Memory B cell (primary cell): ENCODE measurements at regions not wholly inside any gene's neighbourhood (a gene's known extent, or its start where the extent isn't known, plus 50 kb on each side); places are given as distances from the start of the nearest gene placed in this dataset.

ENCODE experiments used
- ATAC-seq: fragments of 150-1000 bp; cut with Tn5 transposase; 2 replicates; pipeline ENCODE4 v1.10.0; 2021; ENCODE audit warnings: low read depth, mild to moderate bottlenecking, moderate library complexity
- DNase-seq, 2 donors: peaks; one replicate each; pipeline ENCODE4 v3.0.0; 2022; ENCODE audit warnings: low spot score in 2 of 2
- H3K27ac Mint-ChIP-seq: one replicate; pipeline ENCODE4 v1.8.0; 2022; ENCODE audit warnings: mild to moderate bottlenecking, moderate library complexity, mixed read lengths
- H3K27me3 Mint-ChIP-seq: one replicate; pipeline ENCODE4 v1.8.0; 2022; ENCODE audit warnings: mixed read lengths
- H3K36me3 Mint-ChIP-seq: one replicate; pipeline ENCODE4 v1.8.0; 2022; ENCODE audit warnings: mild to moderate bottlenecking, mixed read lengths
- H3K4me1 Mint-ChIP-seq: one replicate; pipeline ENCODE4 v1.8.0; 2022; ENCODE audit warnings: mixed read lengths
- H3K4me3 Mint-ChIP-seq: one replicate; pipeline ENCODE4 v1.8.0; 2022; ENCODE audit warnings: mild to moderate bottlenecking, moderate library complexity, mixed read lengths
- H3K9me3 Mint-ChIP-seq: one replicate; pipeline ENCODE4 v1.8.0; 2022; ENCODE audit warnings: mixed read lengths

DNA sequence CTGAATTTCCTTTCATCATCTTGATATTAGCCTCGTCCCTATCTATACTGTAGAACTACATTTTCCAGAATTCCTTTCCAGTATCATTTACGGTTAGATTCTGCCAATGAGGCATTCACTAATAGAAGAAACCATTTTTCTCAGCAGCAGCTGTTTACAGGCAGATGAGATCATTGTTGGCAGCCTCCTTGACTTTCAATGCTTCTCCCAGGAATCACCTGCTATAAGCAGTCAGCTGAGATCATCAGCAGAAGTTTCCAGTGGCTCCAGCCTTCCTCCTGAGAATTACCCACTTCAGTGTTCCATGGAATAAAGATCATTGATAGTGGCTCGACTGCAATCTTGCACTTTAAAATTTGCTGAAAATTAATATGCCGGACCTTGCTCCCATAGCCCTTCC, 157.3 kb upstream of the TET2 start:
- H3K27ac Mint-ChIP-seq: no peak overlapping the region
- H3K4me1 Mint-ChIP-seq: no peaks in the 10 kb centered on the region
- peaks cover 3% of the 10 kb centered on the region for H3K9me3 Mint-ChIP-seq
- DNase-seq (no peak), ATAC-seq (no peak)
- H3K27me3 Mint-ChIP-seq: no peaks in the 10 kb centered on the region
- no peak overlapping the region for H3K4me3 Mint-ChIP-seq
- no peaks in the 10 kb centered on the region for H3K36me3 Mint-ChIP-seq

DNA sequence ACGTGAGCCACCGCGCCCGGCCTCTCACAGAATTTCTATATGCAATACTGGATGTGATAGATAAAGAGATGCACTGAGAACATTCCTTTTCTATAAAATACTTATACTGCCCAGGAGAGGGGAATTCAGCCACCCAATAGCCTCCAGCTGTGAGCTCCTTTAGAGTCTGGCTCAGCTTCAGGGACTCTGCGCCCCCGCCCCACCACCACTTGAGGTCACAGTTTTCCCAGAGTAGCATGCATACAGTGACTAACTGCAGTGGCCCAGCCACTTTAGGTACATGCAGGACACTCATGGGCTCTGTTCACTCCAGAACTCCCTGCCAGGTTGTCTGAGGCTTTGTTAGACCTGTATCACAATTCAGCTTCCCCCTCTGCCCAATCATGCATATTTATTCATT, 144.4 kb upstream of the TET2 start:
- ATAC-seq (no peak), DNase-seq (no peak)
- Mint-ChIP-seq H3K27me3 (peaks cover 1% of the 10 kb centered on the region), H3K4me3 (no peak overlapping the region), H3K36me3 (no peaks in the 10 kb centered on the region), H3K27ac (no peak overlapping the region), H3K4me1 (no peaks in the 10 kb centered on the region), H3K9me3 (no peaks in the 10 kb centered on the region)

DNA sequence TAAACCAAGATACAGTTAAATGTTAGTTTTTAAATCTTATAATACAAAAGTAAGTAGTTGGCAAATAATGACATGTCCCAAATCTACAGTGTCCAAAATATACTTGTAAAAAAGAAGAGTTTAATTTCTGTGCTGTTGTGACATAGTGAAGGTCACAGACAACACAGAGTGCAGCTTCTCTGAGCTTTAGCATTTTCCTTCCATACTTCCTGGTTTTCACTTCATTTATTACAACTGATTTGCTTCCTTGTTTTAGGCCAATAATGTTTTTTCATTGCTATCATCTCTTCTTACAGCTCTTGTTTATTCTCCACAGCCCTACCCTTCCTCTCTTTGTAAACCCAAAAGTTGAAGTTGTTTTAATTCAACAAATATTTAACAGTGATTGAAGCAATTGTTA, 132.4 kb upstream of the TET2 start:
- Mint-ChIP-seq H3K27ac (no peak overlapping the region), H3K27me3 (peaks cover 5% of the 10 kb centered on the region), H3K4me1 (peaks cover 2% of the 10 kb centered on the region), H3K4me3 (no peak overlapping the region), H3K36me3 (peaks cover 1% of the 10 kb centered on the region), H3K9me3 (peaks cover 1% of the 10 kb centered on the region)
- DNase-seq (no peak), ATAC-seq (no peak)

DNA sequence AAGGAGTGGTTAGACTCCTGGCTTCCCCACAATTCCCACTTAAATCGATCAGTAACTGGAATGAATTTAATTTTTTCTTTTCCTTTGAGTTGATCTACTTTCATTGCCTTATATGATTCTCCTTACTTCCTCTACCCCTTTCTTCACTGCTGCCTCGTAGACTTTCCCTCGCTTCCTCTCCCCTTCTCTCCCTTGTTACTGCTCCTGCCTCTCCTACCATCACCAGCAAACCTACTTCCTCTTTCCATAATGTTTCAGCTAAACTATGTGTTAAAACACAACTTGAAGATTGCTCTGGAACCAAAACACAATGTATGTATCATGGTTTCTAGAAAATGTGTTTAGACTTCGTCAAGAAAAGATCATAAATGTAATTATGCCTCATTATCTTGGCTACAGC, 132.0 kb upstream of the TET2 start:
- H3K4me3 Mint-ChIP-seq: no peak overlapping the region
- H3K4me1 Mint-ChIP-seq: peaks cover 2% of the 10 kb centered on the region
- peaks cover 1% of the 10 kb centered on the region for H3K9me3 Mint-ChIP-seq
- H3K36me3 Mint-ChIP-seq: peaks cover 1% of the 10 kb centered on the region
- no peak for ATAC-seq
- H3K27ac Mint-ChIP-seq: no peak overlapping the region
- DNase-seq: no peak
- peaks cover 5% of the 10 kb centered on the region for H3K27me3 Mint-ChIP-seq

DNA sequence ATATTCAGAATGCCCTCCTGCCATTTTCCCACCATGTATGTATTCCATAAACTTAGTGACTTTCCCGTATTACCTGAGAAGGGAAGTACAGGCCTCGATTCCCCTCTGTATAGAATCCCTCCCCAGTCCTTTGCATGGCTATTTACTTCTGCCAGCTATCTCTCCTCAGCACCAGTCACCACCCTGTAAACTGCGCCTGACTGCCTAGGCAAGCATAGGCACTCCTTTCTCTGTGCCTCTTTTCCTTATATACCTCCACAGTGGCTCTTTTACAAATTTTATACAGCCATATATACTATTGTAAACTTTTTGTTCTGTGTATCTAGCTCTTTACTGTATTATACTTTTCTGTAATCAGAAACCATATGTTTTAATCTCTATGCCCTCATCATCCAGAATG, 130.9 kb upstream of the TET2 start:
- Mint-ChIP-seq H3K27ac (no peak overlapping the region), H3K9me3 (no peaks in the 10 kb centered on the region), H3K27me3 (peaks cover 5% of the 10 kb centered on the region), H3K36me3 (no peaks in the 10 kb centered on the region), H3K4me1 (peaks cover 2% of the 10 kb centered on the region), H3K4me3 (no peak overlapping the region)
- ATAC-seq (no peak), DNase-seq (no peak)

DNA sequence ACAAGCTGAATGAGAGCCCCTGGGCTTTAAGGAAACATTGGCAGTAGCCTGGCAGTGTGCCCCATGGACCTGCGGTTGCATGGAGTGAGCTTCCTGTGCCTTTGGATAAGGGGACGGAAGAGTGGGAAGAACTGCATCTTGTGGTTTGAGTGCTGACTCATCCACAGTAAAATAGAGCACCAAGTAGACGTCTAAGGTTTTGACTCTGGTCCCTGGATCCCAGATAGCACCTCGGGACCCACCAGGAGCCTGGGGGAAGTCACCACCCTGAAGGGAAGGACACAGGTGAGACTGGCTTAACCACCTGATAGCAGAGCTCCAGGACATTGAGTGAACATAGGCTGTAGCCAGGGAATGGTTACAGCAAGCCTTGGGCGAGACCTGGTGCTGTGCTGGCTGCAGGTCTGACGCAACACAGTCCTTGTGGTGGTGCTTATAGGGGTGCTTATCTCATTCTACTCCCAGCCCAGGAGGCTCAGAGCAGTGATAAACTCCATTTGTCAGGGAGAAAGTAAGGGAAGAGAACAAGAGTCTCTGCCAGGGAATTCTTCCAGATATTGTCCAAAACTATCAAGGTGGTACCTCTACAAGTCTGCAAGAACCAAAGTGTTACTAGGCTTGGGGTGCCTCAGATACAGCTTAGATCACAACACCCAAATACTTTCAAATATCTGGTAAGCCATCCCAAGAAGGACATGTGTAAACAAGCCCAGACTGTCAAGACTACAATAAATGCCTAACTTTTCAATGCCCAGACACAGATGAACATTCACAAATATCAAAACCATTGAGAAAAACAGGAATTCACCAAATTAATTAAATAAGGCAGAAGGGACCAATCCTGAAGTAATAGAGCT, 123.6 kb upstream of the TET2 start:
- Mint-ChIP-seq H3K9me3 (peaks cover 8% of the 10 kb centered on the region), H3K27me3 (peaks cover 4% of the 10 kb centered on the region), H3K4me1 (no peaks in the 10 kb centered on the region), H3K36me3 (peaks cover 3% of the 10 kb centered on the region), H3K4me3 (no peak overlapping the region), H3K27ac (no peak overlapping the region)
- DNase-seq (no peak), ATAC-seq (no peak)

DNA sequence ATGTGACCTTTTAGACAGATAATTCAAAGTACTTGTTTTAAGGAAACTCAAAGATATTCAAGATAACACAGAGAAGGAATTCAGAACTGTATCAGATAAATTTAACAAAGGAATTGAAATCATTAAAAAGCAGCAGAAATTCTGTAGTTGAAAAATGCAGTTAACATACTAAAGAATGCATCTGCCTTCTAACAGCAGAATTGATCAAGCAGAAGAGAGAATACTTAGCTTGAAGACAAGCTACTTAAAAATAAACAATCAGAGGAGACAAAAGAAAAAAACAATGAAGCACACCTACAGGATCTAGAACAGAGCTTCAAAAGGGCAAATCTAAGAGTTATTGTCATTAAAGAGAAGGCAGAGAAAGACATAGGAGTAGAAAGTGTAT, 123.0 kb upstream of the TET2 start:
- Mint-ChIP-seq H3K27ac (no peak overlapping the region), H3K9me3 (peaks cover 8% of the 10 kb centered on the region), H3K4me1 (no peaks in the 10 kb centered on the region)

DNA sequence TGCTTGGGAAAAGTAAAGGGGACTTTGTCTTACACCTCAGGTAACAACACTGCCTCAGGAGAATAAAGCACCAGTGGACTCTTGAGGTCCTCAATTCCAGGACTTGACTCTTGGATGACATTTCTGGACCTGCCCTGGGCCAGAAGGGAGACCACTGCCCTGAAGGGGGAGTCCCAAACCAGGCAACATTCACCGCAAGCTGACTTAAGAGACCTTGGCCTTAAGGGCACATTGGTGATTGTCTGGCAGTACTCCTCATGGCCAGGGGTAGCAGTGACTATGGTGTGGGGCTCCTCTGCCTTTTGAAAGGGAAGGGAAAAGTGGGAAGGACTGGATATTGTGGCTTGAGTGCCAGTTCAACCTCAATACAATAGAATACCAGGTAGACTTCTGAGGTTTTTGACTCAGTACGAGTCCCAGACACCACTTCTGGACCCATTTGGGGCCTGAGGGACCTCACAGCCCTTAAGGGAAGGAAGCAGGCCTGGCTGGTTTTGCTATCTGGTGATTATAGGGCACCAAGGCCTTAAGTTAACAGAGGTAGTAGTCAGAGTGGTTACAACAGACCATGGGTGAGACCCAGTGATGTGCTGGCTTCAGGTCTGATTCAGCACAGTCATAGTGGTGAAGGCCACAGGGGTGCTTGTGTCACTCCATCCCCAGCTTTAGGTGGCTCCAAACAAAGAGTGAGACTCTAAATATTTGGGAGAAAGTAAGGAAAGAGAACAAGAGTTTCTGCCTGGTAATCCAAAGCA, 121.2 kb upstream of the TET2 start:
- Mint-ChIP-seq H3K4me1 (no peaks in the 10 kb centered on the region), H3K4me3 (no peak overlapping the region), H3K9me3 (peaks cover 11% of the 10 kb centered on the region), H3K36me3 (peaks cover 3% of the 10 kb centered on the region), H3K27ac (no peak overlapping the region), H3K27me3 (peaks cover 4% of the 10 kb centered on the region)
- ATAC-seq: no peak
- no peak for DNase-seq

More for the DNA sequence above, 123.0 kb upstream of the TET2 start:
- H3K4me3 Mint-ChIP-seq: no peak overlapping the region
- H3K36me3 Mint-ChIP-seq: peaks cover 3% of the 10 kb centered on the region
- H3K27me3 Mint-ChIP-seq: peaks cover 4% of the 10 kb centered on the region
- DNase-seq (no peak), ATAC-seq (no peak)

DNA sequence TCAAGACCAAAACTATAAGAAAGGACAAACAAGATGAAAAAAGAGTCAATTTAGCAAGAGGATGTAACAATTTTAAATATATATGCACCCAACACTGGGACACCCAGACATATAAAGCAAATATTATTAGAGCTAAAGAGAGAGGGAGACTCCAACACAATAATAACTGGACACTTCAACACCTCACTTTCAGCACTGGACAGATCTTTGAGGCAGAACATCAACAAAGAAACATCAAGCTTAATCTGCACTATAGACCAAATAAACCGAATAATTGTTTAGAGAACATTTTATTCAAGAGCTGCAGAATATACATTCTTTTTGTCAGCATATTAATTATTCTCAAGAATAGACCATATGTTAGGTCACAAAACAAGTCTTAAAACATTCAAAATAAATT, 109.7 kb upstream of the TET2 start:
- Mint-ChIP-seq H3K9me3 (peaks cover 4% of the 10 kb centered on the region), H3K36me3 (no peaks in the 10 kb centered on the region), H3K4me3 (no peak overlapping the region), H3K27me3 (peaks cover 2% of the 10 kb centered on the region), H3K27ac (no peak overlapping the region), H3K4me1 (no peaks in the 10 kb centered on the region)
- DNase-seq: no peak
- ATAC-seq: no peak

DNA sequence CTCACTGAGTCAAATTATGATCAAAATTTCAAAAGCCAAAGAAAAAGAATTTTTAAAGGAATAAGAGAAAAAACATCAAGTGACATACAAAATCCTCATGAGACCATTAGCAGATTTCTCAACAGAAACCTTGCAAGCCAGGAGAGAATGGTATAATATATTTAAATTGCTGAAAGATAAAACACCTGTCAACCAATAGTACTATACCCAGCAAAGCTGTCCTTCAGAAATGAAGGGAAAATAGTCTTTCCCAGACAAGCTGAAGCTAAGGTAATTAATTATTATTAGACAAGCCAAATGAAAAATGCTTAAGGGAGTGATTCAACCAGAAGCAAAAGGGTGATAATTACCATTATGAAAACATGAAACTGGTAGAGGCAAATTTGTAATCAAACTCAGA, 104.2 kb upstream of the TET2 start:
- DNase-seq: no peak
- Mint-ChIP-seq H3K36me3 (no peaks in the 10 kb centered on the region), H3K4me1 (no peaks in the 10 kb centered on the region), H3K27me3 (no peaks in the 10 kb centered on the region), H3K4me3 (no peak overlapping the region), H3K9me3 (peaks cover 5% of the 10 kb centered on the region), H3K27ac (no peak overlapping the region)
- no peak for ATAC-seq

DNA sequence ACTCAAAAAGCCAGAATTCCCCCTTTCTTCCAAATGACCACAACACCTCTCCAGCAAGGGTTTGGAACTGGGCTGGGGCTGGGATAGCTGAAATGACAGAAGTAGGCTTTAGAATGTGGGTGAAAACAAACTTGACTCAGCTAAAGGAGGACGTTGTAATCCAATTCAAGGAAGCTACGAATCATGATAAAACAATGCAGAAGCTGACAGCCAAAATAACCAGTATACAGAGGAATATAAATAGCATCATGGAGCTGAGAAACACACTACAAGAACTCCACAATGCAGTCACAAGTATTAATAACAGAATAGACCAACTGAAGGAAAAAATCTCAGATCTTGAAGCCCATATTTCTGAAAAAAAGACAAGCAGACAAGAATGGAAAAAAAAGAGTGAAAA, 95.8 kb upstream of the TET2 start:
- DNase-seq: no peak
- H3K27ac Mint-ChIP-seq: no peak overlapping the region
- no peak for ATAC-seq
- H3K4me1 Mint-ChIP-seq: no peaks in the 10 kb centered on the region
- no peaks in the 10 kb centered on the region for H3K36me3 Mint-ChIP-seq
- peaks cover 8% of the 10 kb centered on the region for H3K9me3 Mint-ChIP-seq
- H3K4me3 Mint-ChIP-seq: no peak overlapping the region
- no peaks in the 10 kb centered on the region for H3K27me3 Mint-ChIP-seq

DNA sequence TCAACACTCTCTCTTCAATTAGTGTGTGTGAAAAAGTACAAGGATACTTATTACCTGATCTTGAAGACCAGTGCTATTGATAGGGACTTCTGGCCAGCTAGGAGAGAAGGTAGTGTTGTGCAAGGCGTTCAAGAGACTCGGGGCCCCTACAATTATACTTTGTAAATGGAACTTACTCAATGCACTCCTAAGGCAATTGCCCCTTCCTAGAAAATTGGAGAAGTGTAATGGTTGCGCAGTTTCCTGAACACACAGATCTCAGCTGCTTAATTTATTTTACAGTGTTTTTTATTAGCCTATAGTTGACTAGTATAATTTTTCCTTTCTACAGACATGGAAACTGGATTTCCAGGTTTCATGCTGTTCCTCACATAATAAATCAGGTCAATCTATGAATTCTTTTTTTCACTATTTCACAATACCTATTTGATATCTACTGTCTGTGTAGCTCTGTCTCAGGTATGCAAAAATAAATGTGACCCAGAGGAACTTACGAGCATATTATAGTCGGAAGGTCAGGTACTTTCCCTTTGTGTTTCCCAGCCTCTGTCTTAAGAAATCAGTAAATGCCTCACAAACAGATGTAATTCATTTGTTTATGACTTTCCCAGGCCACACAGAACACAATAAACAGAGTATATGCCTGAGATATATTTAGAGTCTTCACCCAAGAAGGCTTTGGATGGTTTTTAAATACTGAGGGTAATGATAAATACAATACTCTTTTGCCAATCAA, 89.1 kb upstream of the TET2 start:
- Mint-ChIP-seq H3K4me1 (peaks cover 27% of the 10 kb centered on the region), H3K4me3 (no peak overlapping the region), H3K36me3 (no peaks in the 10 kb centered on the region), H3K27me3 (no peaks in the 10 kb centered on the region), H3K9me3 (peaks cover 2% of the 10 kb centered on the region), H3K27ac (no peak overlapping the region)
- DNase-seq (no peak), ATAC-seq (peak; percentile 49)

DNA sequence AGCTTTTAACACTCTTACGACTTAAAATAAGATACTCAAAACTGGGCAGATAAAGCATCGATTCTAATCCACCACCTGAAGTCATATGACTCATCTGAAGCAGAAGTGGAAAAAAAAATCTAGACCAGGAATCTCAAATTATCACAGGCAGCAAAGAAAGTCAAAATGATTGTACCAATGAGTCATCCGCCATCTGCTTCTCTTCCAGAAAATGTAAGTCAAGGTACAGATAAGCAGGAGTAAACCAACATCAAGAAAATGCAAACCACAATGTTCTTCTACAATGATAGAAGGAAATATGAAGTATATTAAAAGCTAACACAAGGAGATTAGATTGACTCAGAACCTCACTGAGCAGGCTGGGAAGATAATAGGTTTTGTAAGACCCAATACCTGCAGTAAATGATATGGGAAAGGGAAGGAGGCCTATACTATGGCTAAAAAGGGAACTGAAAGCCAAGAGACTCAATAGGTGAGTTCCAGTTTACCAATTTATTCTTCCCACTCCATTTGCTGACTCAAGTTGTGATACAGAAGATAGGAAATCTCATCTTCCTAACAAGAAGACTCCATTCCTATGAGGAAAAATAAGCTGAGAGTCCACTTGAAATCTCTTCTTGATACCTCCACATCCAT, 88.4 kb upstream of the TET2 start:
- Mint-ChIP-seq H3K4me1 (peaks cover 27% of the 10 kb centered on the region), H3K4me3 (no peak overlapping the region), H3K27me3 (no peaks in the 10 kb centered on the region), H3K36me3 (no peaks in the 10 kb centered on the region), H3K9me3 (no peaks in the 10 kb centered on the region), H3K27ac (no peak overlapping the region)
- ATAC-seq: no peak
- no peak for DNase-seq

DNA sequence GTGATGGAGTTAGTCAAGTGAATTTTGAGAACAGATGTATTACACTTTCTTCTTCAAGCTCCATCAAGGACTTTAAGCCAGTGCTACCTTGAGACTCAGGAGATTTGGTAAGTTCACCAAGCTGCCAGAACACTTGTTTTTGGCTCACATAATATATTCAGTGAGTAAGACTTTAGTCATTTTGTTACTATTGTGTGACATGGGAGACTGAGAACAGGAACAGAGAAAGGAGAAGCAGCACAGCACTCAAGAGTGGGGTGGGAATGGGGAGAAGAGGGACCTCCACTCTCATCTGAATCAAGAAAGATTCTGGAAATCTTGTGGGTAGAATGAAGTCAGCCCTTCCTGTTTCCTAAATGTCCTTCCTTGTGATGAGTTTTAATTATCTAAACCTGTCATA, 87.3 kb upstream of the TET2 start:
- no peak overlapping the region for H3K4me3 Mint-ChIP-seq
- DNase-seq (no peak), ATAC-seq (no peak)
- H3K27me3 Mint-ChIP-seq: no peaks in the 10 kb centered on the region
- no peaks in the 10 kb centered on the region for H3K9me3 Mint-ChIP-seq
- H3K36me3 Mint-ChIP-seq: no peaks in the 10 kb centered on the region
- peaks cover 27% of the 10 kb centered on the region for H3K4me1 Mint-ChIP-seq
- H3K27ac Mint-ChIP-seq: no peak overlapping the region
